Gastrocnemius medialis (tissue), 4 donors: ENCODE measurements at regions not wholly inside any gene's neighbourhood (a gene's known extent, or its start where the extent isn't known, plus 50 kb on each side); places are given as distances from the start of the nearest gene placed in this dataset.

ENCODE experiments used
- ATAC-seq, 2 donors: fragments of 150-250 bp; one replicate each; pipeline ENCODE4 v1.9.1; 2016
- DNase-seq, 2 donors: peaks; one replicate each; pipeline ENCODE4 v3.0.0-alpha.2; 2019
- H3K27ac ChIP-seq, 4 donors: fragments of 200-600 bp; sonication (generic); 1 replicate in 1 of 4; 2 replicates in 3 of 4; pipeline ENCODE4 v1.5.1; 2016 to 2018; ENCODE audit warnings: mild to moderate bottlenecking in 2 of 4, moderate library complexity in 1 of 4
- H3K27me3 ChIP-seq, 3 donors: fragments of 200-600 bp; sonication (generic) in 2 of 3; 1 replicate in 1 of 3; 2 replicates in 2 of 3; pipeline versions ENCODE4 v1.5.1 to v1.6.0; 2016 to 2019; ENCODE audit warnings: mild to moderate bottlenecking in 1 of 3, moderate library complexity in 1 of 3
- H3K36me3 ChIP-seq, 2 donors: fragments of 200-600 bp; sonication (generic) in 1 of 2; one replicate each; pipeline ENCODE4 v1.5.1; 2017 to 2018
- H3K4me1 ChIP-seq, 2 donors: fragments of 200-600 bp; sonication (generic) in 1 of 2; one replicate each; pipeline ENCODE4 v1.5.1; 2016 to 2017; ENCODE audit warnings: mild to moderate bottlenecking in 2 of 2
- H3K4me3 ChIP-seq, 4 donors: fragments of 200-600 bp; sonication (generic) in 3 of 4; 1 replicate in 1 of 4; 2 replicates in 3 of 4; pipeline ENCODE4 v1.5.1; 2016 to 2019; ENCODE audit warnings: mild to moderate bottlenecking in 2 of 4
- H3K9me3 ChIP-seq, 3 donors: fragments of 200-600 bp; sonication (generic) in 2 of 3; 1 replicate in 1 of 3; 2 replicates in 2 of 3; pipeline ENCODE4 v1.5.1; 2016 to 2019
- POLR2A ChIP-seq, 2 donors: fragments of 450-650 bp; IDR thresholded peaks; one replicate each; pipeline ENCODE4 v1.6.1; 2017; ENCODE audit warnings: antibody characterized with exemption in 2 of 2, mild to moderate bottlenecking in 2 of 2, moderate library complexity in 2 of 2
- in situ Hi-C, 4 donors: fragments of 200-750 bp; cut with MboI; loops; one replicate each; pipeline versions ENCODE4 v1.15.0 to v1.8.0; 2017; ENCODE audit warnings: low sequenced_read_pairs in 4 of 4
- intact Hi-C: fragments of 100-400 bp; cut with DNase I; formaldehyde crosslinking; loops from one replicate; pipeline ENCODE4 v1.15.1; 2023; ENCODE audit warnings: low total_unique reads
- TF ChIP-seq, protein P1 (sequence below), 5 experiments: fragments of 450-650 bp in 3 of 5; fragments of 200-600 bp in 2 of 5; sonication (generic) in 2 of 5; IDR thresholded peaks in 4 of 5; conservative IDR thresholded peaks in 1 of 5; 1 replicate in 4 of 5; 2 replicates in 1 of 5; pipeline ENCODE4 v1.5.1; 2016 to 2019; ENCODE audit warnings: antibody characterized with exemption in 5 of 5, mild to moderate bottlenecking in 3 of 5, moderate library complexity in 3 of 5

DNA sequence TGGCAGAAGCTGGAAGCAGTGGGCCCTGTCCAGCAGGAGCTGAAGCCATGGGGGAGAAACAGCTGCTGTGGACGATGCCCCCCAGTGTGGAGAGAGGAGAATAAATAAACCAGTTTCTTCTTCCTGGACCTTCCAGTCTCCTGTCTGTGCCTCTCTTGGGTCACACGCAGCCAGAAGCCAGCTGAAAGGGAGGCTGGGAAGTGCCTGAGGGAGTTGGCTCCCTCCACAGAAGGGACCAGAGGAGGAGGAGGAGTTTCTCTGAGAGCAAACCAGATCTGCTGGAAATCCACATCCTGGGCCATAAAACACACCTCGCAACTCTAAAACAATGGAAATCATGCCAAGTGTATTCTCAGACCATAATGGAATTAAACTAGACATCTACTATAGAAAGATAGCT, 577.0 kb downstream of the CDH26 start:
- no peak for TF ChIP-seq POLR2A (IDR thresholded peaks at IDR 0.05)
- Histone ChIP-seq H3K27me3 (no peaks in the 10 kb centered on the region), H3K9me3 (no peaks in the 10 kb centered on the region), H3K27ac (no peak overlapping the region), H3K4me3 (no peak overlapping the region), H3K4me1 (no peaks in the 10 kb centered on the region), H3K36me3 (no peaks in the 10 kb centered on the region)
- no peak for ATAC-seq
- in situ Hi-C loops (no loop called here), intact Hi-C loops (no loop called here)
- no peak for DNase-seq

DNA sequence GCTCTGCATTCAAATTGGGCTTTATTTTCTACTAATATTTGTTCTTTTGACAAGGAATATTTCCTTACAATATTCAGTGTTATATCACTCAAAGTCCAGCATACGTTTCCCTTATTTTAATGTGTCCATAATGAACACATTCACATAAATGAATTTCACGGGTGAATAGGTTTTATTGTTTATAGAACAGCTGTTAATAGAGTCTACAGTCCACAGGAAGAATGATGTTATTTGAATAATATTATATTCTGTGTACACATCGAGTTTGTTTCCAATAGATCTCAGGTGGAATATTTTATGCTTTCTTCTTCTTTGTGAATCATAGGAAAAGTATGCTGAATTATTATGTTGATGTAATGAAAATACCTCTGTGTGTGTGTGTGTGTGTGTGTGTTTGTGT, 582.4 kb downstream of the CDH26 start:
- Histone ChIP-seq H3K4me3 (no peak overlapping the region), H3K36me3 (no peaks in the 10 kb centered on the region), H3K9me3 (no peaks in the 10 kb centered on the region), H3K4me1 (no peaks in the 10 kb centered on the region), H3K27ac (no peak overlapping the region), H3K27me3 (no peaks in the 10 kb centered on the region)
- DNase-seq = no peak
- TF ChIP-seq, protein P1, sequence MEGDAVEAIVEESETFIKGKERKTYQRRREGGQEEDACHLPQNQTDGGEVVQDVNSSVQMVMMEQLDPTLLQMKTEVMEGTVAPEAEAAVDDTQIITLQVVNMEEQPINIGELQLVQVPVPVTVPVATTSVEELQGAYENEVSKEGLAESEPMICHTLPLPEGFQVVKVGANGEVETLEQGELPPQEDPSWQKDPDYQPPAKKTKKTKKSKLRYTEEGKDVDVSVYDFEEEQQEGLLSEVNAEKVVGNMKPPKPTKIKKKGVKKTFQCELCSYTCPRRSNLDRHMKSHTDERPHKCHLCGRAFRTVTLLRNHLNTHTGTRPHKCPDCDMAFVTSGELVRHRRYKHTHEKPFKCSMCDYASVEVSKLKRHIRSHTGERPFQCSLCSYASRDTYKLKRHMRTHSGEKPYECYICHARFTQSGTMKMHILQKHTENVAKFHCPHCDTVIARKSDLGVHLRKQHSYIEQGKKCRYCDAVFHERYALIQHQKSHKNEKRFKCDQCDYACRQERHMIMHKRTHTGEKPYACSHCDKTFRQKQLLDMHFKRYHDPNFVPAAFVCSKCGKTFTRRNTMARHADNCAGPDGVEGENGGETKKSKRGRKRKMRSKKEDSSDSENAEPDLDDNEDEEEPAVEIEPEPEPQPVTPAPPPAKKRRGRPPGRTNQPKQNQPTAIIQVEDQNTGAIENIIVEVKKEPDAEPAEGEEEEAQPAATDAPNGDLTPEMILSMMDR (IDR thresholded peaks at IDR 0.05 in 4 of 5, conservative IDR thresholded peaks at IDR 0.05 in 1 of 5) = no peak
- TF ChIP-seq POLR2A (IDR thresholded peaks at IDR 0.05) = no peak
- no peak for ATAC-seq
- in situ Hi-C loops = no loop called here
- intact Hi-C loops = no loop called here

DNA sequence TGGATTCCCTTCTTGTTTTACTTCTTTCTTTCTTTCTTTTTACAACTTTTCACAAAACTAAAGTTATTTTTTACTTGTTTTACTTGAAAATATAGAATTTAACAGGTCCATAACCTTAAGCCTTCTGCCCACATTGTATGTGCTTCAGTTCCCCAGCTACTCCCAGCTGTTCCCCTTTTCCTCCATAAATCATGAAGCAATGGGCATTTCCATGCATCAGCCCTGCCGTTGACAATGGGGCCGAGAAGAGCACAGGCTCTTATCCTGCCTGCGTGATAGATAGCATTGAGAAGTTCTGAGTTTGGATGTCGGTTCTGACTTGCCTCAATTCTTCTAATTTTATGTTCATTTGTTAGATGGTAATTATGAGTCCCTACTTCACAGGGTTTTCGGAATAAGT, 583.8 kb downstream of the CDH26 start:
- ATAC-seq (no peak), DNase-seq (no peak)
- H3K36me3 ChIP-seq = no peaks in the 10 kb centered on the region
- no peaks in the 10 kb centered on the region for H3K9me3 ChIP-seq
- H3K27ac ChIP-seq = no peak overlapping the region
- in situ Hi-C loops = no loop called here
- intact Hi-C loops = no loop called here
- TF ChIP-seq, protein P1 (IDR thresholded peaks at IDR 0.05 in 4 of 5, conservative IDR thresholded peaks at IDR 0.05 in 1 of 5) = no peak
- no peak for TF ChIP-seq POLR2A (IDR thresholded peaks at IDR 0.05)
- no peaks in the 10 kb centered on the region for H3K27me3 ChIP-seq
- H3K4me1 ChIP-seq = no peaks in the 10 kb centered on the region
- no peak overlapping the region for H3K4me3 ChIP-seq

DNA sequence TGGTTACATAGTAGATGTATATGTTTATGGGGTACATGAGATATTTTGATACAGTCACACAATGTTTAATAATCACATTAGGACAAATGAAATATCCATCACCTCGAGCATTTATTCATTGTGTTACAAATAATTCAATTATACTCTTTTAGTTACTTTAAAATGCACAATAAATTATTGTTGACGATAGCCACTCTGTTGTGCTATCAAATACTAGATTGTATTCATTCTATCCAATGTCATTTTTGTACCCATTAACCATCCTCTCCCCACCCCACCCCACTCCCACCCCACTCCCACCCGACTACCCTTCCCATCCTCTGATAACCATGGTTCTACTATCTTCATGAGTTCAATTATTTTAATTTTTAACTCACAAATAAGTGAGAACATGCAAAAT, 585.4 kb downstream of the CDH26 start:
- Histone ChIP-seq H3K4me3 (no peak overlapping the region), H3K27ac (no peak overlapping the region), H3K27me3 (no peaks in the 10 kb centered on the region), H3K9me3 (no peaks in the 10 kb centered on the region), H3K36me3 (no peaks in the 10 kb centered on the region), H3K4me1 (no peaks in the 10 kb centered on the region)
- ATAC-seq (no peak), DNase-seq (no peak)
- no peak for TF ChIP-seq POLR2A (IDR thresholded peaks at IDR 0.05)
- TF ChIP-seq, protein P1 (IDR thresholded peaks at IDR 0.05 in 4 of 5, conservative IDR thresholded peaks at IDR 0.05 in 1 of 5) = no peak
- intact Hi-C loops (no loop called here), in situ Hi-C loops (no loop called here)

DNA sequence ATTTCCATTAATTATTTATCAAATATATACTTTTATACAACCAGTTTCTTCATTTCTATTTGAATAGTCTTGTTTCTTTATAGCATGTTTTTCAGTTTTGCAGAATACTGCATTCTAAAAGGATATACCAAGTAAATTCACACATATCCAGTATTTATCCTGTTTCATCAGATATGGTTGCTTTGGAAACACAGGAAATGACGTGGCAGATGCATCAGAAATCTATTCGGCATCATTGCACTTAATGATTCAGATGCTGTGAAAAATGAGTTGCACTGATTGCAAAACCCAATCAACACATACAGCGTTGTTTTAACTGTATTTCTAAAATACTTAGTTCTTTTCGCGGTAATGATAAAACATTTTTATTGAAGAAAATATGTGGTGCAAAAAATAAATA, 594.9 kb downstream of the CDH26 start:
- Histone ChIP-seq H3K27ac (no peak overlapping the region), H3K27me3 (no peaks in the 10 kb centered on the region), H3K4me3 (no peak overlapping the region), H3K36me3 (no peaks in the 10 kb centered on the region), H3K9me3 (no peaks in the 10 kb centered on the region), H3K4me1 (no peaks in the 10 kb centered on the region)
- ATAC-seq (no peak), DNase-seq (no peak)
- TF ChIP-seq POLR2A (IDR thresholded peaks at IDR 0.05) = no peak
- intact Hi-C loops (no loop called here), in situ Hi-C loops (loop anchor here in 1 of 4 donors (25.0 kb wide), 1 partner anchor 341 kb away; no protein-coding TSS in a partner anchor)

DNA sequence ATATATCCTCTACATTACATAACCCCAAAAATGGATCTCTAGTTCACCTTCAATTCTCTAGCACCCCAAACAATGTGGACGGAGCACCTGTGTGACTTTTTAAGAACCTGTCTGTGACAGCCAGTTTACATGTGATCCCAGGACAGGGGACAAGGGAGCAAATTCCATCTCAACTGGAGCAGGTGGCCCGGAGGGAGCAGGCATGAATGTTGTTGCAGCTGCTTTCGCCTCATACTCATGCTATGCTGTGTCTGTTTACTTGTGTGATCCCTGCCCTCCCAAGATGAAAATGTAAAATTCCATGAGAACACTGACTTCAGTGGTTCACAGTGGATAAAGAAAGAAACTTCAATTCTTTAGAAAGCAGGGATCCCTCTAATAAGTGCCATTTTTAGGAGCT, 600.3 kb downstream of the CDH26 start:
- DNase-seq = no peak
- in situ Hi-C loops = loop anchor here in 1 of 4 donors (25.0 kb wide), 1 partner anchor 346 kb away; no protein-coding TSS in a partner anchor
- no peak overlapping the region for H3K4me3 ChIP-seq
- no peaks in the 10 kb centered on the region for H3K36me3 ChIP-seq
- no peak for TF ChIP-seq POLR2A (IDR thresholded peaks at IDR 0.05)
- TF ChIP-seq, protein P1 (IDR thresholded peaks at IDR 0.05 in 4 of 5, conservative IDR thresholded peaks at IDR 0.05 in 1 of 5) = no peak
- ATAC-seq = no peak
- intact Hi-C loops = no loop called here
- H3K4me1 ChIP-seq = no peaks in the 10 kb centered on the region
- no peaks in the 10 kb centered on the region for H3K27me3 ChIP-seq
- no peak overlapping the region for H3K27ac ChIP-seq
- H3K9me3 ChIP-seq = no peaks in the 10 kb centered on the region
